SKM-1 (cell line): ENCODE measurements at regions not wholly inside any gene's neighbourhood (a gene's known extent, or its start where the extent isn't known, plus 50 kb on each side); places are given as distances from the start of the nearest gene placed in this dataset.

Source experiments
- DNase-seq: peaks from one replicate; lab custom pipeline; 2025; ENCODE audit not compliant: unreplicated experiment; lab: John Stamatoyannopoulos, UW

DNA sequence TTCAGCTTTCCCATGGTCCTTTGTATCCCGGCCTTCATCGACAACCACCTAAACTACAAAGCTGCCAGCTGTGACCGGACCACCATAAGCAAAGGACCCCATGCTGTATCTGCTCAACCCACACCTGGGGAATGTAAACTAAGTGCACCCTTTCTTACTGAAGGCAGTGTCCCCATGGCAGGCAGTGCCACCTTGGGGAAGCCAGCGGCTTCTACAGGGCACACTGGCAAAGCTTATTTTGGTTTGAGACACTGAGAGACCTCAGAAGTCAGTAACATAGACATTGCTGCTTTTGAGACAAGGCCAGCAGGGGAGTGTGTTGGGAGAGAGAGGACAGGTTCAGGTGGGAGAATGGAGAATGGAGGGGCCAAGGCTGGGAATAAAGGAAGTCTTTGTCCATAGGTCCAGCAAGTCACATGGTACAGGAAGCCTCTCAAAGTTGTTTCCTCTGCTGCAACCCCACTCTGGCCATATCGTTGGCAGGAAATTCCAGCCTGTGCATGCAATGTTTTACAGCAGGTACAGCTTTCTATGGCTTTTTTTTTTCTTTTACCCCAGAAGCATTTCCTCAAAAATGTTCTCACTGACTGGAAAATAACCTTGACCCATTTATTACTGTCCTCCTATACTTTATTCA lies 85.9 kb upstream of the NPVF start:
- no peak for DNase-seq

- no peak for DNase-seq
Observed at GRCh38 chr7:25314731-25315267, 86.5 kb upstream of the NPVF start.

DNA sequence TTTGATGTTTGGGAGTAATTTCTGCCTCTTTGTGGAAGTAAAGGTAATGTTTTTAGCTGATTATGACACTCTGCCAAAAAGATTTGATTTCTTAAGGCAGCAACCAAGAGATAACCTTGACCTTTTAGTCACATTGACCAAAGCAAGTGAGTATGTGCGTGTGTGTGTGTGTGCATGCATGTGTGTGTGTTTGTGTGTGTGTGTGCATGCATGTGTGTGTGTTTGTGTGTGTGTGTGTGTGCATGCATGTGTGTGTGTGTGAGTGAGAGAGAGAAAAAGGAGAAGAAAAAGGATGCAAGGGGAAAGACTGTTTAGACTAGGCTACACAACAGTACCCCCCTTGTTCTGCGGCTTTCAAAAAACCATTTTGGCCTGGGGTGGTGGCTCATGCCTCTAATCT lies 88.1 kb upstream of the NPVF start:
- DNase-seq: no peak

DNA sequence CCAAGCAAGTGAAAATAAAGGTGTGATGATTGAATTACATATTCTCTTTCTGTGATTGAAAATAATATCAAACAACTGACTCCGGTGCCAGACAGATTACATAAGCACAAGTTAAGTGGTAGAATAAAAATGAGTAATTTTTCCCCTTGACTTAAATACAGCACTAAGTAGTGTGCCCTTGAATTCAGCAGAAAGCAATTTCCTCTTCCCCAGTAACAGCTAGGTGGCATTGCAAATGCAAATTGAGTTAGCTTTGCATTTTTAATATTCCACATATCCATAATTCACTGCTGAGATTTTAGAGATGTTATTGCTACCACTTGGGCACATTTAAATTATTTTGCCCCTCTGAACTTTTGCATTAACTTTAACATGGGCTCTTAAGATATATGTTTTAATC lies 89.8 kb upstream of the NPVF start:
- DNase-seq: no peak

- DNase-seq: no peak
Observed at GRCh38 chr7:25319707-25320106, 91.4 kb upstream of the NPVF start.

DNA sequence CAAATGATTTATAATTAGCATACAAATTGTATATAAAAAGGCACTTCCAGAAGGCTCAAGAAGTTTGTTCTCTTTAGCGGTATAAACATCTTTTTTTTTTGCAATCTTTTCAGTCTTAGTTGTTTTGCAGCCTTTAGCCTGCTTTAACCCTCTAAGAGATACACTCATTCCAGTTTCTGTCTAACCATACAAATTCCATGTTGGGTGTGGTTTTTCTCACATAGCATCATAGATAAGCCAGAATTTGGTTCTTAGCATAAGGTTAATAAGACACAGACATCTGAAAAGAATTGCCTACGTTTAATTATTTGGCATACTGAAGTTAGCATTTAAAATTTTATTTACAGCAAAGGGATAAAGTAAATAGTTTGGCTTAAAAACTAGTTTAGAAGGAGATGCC lies 92.5 kb upstream of the NPVF start:
- no peak for DNase-seq

- no peak for DNase-seq
Observed at GRCh38 chr7:25321424-25321823, 93.1 kb upstream of the NPVF start.

GRCh38 chr7:25322473-25322872 lies 94.2 kb upstream of the NPVF start:
- no peak for DNase-seq

DNA sequence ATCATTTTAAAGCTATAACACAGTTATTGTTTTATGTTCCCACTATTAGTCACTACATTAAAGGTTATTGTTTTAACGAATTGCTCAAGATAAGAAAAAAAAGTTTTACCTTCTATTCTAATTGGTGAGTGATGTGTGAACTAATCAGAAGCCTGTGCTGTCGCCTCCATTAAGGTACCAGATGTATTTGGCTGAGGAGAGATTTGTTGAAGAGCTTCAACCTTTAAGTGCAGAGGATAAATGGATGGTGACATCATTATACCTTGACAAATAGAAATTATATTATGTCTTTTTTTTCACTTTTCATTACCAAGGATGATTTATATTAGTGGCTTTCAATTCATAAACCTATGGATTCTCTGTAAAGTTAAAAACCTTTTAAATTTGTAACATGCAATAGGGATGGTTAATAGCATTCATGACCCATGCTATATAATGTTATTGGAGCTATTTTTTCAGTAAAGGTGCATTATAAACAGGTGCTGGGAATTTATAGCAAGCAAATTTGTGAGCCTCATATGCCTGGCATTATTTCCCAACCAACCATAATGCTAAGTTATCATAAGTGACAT lies 97.0 kb upstream of the NPVF start:
- no peak for DNase-seq

- no peak for DNase-seq
Observed at GRCh38 chr7:25326501-25327156, 98.3 kb upstream of the NPVF start.

- DNase-seq: no peak
Observed at GRCh38 chr7:25329815-25330214, 101.5 kb upstream of the NPVF start.

GRCh38 chr7:25333296-25333928 lies 105.1 kb upstream of the NPVF start:
- DNase-seq: no peak

DNA sequence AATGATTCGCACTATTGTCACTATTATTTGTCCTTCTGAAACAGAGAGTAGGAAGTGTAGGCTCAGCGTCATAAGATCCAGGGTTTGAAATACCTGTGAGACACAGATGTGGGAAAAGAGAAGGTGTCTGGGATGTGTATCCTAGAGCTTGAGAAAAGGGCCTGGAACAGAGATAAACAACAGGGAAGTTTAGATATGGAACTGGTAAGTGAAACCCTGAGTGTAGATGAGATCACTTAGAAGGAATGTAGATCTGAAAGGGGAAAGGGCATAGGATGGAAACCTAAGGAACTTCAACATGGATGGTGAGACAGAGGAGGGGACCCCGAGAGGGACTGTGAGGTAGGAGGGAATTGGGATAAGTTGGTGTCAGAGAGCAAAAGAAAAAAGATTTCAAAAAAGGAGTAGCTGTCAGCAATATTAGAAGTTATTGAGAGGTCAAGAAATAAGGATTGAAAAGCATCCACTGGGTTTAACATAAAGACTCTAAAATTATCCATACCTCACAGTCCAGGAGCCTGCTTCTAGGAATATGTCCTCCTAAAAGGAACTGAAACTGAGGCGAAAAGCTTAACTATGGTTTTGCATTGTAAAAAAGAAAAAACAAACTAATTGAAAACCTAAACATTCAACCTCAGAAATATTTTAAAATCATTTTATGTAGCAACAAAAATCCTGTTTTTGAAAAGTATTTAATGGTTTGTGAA lies 119.2 kb upstream of the NPVF start:
- no peak for DNase-seq

- DNase-seq: no peak
Observed at GRCh38 chr7:25348104-25348503, 119.8 kb upstream of the NPVF start.

GRCh38 chr7:25349283-25350017 lies 121.2 kb upstream of the NPVF start:
- no peak for DNase-seq

- DNase-seq: no peak
Observed at GRCh38 chr7:25350041-25350440, 121.8 kb upstream of the NPVF start.

DNA sequence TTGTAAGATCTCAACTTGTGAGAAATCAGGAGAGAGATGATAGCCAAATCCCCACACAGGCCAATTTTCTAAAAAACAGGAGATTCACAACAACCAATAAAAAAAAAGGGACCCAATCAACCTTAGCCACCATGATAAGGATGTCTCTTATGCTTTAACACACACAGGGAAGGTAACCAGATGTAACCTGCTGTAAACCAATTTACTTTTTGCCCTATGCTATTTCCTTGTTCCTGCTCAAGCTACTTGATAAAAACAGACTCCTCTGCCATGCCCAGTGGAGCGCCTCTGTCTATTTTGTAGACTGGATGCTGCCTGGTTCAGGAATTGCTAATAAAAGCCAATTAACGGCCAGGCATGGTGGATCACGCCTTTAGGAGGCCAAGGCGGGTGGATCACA lies 123.5 kb upstream of the NPVF start:
- no peak for DNase-seq

DNA sequence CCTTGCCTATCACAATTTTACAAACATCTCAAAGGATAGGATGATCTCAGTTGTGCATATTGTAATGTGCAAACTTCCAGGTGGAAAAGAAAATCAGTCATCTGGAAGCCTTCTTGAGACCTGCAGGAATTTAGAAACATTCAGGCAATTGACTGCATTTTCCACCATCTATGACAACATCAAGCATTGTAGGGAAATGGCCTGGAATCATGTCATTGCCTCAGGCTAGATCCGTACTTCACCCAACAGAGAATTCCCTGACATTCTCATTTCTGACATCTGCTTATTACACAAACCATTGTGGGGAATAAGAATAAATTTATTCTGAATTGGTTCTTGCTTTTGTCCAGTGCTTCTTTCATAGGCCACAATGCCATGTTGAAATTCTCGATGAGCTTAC lies 124.9 kb upstream of the NPVF start:
- DNase-seq: no peak

DNA sequence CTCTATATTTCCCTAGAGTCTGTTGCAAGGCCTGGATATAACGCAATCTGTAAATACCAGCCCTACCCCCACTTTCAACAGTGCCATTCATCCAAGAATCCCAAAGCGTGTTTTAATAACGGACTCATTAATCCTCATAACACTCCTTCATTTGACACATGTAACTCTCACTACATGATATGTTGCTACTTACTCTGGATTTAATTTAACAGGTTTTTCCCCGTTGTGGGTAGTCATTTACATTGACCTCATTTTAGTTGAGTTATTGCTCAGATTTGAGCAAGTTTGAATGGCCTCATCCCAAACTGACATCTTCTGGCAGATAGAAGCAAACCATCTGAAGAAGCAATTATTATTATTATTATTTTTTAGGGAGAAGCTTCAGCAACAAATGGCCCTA lies 125.4 kb upstream of the NPVF start:
- no peak for DNase-seq

GRCh38 chr7:25356534-25357151 lies 128.4 kb upstream of the NPVF start:
- DNase-seq: no peak
